Endodermal cell (in vitro differentiated cells): ENCODE measurements at regions not wholly inside any gene's neighbourhood (a gene's known extent, or its start where the extent isn't known, plus 50 kb on each side); places are given as distances from the start of the nearest gene placed in this dataset.

Experiments used
- DNase-seq: peaks from one replicate; pipeline ENCODE4 v3.0.0-alpha.2; 2017
- H3K27ac ChIP-seq: 2 replicates; pipeline ENCODE4 v1.5.1; 2013; ENCODE audit warnings: mild to moderate bottlenecking, low read depth, low read length, moderate library complexity
- H3K27me3 ChIP-seq: 2 replicates; pipeline ENCODE4 v1.6.1; 2013; ENCODE audit warnings: mild to moderate bottlenecking, low read length, moderate library complexity; ENCODE audit not compliant: insufficient read depth, control insufficient read depth, poor library complexity, severe bottlenecking
- H3K36me3 ChIP-seq: 2 replicates; pipeline ENCODE4 v1.7.0; 2013; ENCODE audit warnings: mild to moderate bottlenecking, low read length, moderate library complexity; ENCODE audit not compliant: control insufficient read depth, insufficient read depth
- H3K4me1 ChIP-seq: one replicate; pipeline ENCODE4 v1.7.0; 2013; ENCODE audit warnings: low read length; ENCODE audit not compliant: control insufficient read depth, insufficient read depth
- H3K4me3 ChIP-seq: 2 replicates; pipeline ENCODE4 v1.5.1; 2013; ENCODE audit warnings: mild to moderate bottlenecking, low read length, moderate library complexity
- H3K9ac ChIP-seq: 2 replicates; pipeline ENCODE4 v1.6.1; 2013; ENCODE audit warnings: mild to moderate bottlenecking, low read length, moderate library complexity; ENCODE audit not compliant: poor library complexity, severe bottlenecking; ENCODE audit errors: extremely low read depth
- H3K9me3 ChIP-seq: 2 replicates; pipeline ENCODE4 v1.6.1; 2013; ENCODE audit warnings: mild to moderate bottlenecking, low read length, moderate library complexity; ENCODE audit not compliant: control insufficient read depth
- H3K27ac Mint-ChIP-seq: 2 replicates; pipeline ENCODE4 v1.8.0; 2020; ENCODE audit warnings: mixed read lengths
- H3K27me3 Mint-ChIP-seq: 2 replicates; pipeline ENCODE4 v1.8.0; 2021; ENCODE audit warnings: mild to moderate bottlenecking, mixed read lengths; ENCODE audit not compliant: insufficient read depth
- H3K36me3 Mint-ChIP-seq: 2 replicates; pipeline ENCODE4 v1.8.0; 2020; ENCODE audit warnings: low read depth, mixed read lengths
- H3K4me1 Mint-ChIP-seq: 2 replicates; pipeline ENCODE4 v1.8.0; 2020; ENCODE audit warnings: mixed read lengths
- H3K4me3 Mint-ChIP-seq: 2 replicates; pipeline ENCODE4 v1.8.0; 2020; ENCODE audit warnings: mild to moderate bottlenecking, moderate library complexity, mixed read lengths
- H3K9me3 Mint-ChIP-seq: 2 replicates; pipeline ENCODE4 v1.8.0; 2020; ENCODE audit warnings: mild to moderate bottlenecking, mixed read lengths
- WGBS, 2 experiments: methylation state at CpG; one replicate each; pipeline versions ENCODE4 v1.1.5 to v1.1.7; 2013; ENCODE audit warnings: missing lambda C conversion rate in 2 of 2, mixed read lengths in 1 of 2; ENCODE audit not compliant: insufficient coverage in 1 of 2, insufficient read length in 1 of 2; 5-methylcytosine and 5-hydroxymethylcytosine counted together
- TF ChIP-seq, protein P1 (sequence below): fragments of 200-600 bp; sonication (generic); conservative IDR thresholded peaks from 2 replicates; pipeline ENCODE4 v1.5.0; 2021; ENCODE audit warnings: antibody characterized with exemption, mild to moderate bottlenecking

GRCh38 chr5:54608423-54609085 is 91.0 kb downstream of the SNX18 start:
- WGBS, 2 experiments: 93 to 100% methylated on average over 1 to 3 of the region's 3 CpGs
- Histone ChIP-seq H3K4me3 (no peak overlapping the region), H3K4me1 (peaks cover 6% of the 10 kb centered on the region), H3K9me3 (peaks cover 20% of the 10 kb centered on the region), H3K27ac (no peak overlapping the region), H3K9ac (no peak overlapping the region), H3K27me3 (no peaks in the 10 kb centered on the region), H3K36me3 (no peaks in the 10 kb centered on the region)
- no peak overlapping the region for H3K4me3 Mint-ChIP-seq
- H3K36me3 Mint-ChIP-seq: no peaks in the 10 kb centered on the region
- no peak overlapping the region for H3K27ac Mint-ChIP-seq
- peaks cover 23% of the 10 kb centered on the region for H3K4me1 Mint-ChIP-seq
- DNase-seq: no peak
- TF ChIP-seq, protein P1, sequence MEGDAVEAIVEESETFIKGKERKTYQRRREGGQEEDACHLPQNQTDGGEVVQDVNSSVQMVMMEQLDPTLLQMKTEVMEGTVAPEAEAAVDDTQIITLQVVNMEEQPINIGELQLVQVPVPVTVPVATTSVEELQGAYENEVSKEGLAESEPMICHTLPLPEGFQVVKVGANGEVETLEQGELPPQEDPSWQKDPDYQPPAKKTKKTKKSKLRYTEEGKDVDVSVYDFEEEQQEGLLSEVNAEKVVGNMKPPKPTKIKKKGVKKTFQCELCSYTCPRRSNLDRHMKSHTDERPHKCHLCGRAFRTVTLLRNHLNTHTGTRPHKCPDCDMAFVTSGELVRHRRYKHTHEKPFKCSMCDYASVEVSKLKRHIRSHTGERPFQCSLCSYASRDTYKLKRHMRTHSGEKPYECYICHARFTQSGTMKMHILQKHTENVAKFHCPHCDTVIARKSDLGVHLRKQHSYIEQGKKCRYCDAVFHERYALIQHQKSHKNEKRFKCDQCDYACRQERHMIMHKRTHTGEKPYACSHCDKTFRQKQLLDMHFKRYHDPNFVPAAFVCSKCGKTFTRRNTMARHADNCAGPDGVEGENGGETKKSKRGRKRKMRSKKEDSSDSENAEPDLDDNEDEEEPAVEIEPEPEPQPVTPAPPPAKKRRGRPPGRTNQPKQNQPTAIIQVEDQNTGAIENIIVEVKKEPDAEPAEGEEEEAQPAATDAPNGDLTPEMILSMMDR: no peak
- peaks cover 5% of the 10 kb centered on the region for H3K9me3 Mint-ChIP-seq
- no peaks in the 10 kb centered on the region for H3K27me3 Mint-ChIP-seq

DNA sequence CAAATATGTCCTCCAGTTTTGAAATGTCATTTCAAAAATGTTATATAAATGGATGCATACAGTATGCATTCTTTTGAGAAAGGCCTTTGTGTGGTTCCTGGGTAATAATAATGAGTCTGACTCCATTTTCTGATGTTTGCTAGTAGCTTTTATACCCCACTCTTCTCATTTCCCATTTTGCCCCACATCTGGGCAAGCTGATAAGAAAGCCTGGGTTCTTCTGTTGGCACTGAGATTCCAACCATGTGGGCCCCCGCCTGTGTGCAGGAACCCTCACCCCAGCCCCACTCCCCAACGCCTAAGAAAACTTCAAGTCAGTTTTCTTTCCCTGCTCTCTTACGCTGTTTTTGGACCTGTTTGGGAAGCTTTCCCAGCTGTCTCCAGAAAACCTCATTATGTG is 89.4 kb downstream of the SNX18 start:
- Histone ChIP-seq H3K27ac (no peak overlapping the region), H3K4me3 (no peak overlapping the region), H3K36me3 (no peaks in the 10 kb centered on the region), H3K9me3 (peaks cover 20% of the 10 kb centered on the region), H3K4me1 (peaks cover 6% of the 10 kb centered on the region), H3K27me3 (no peaks in the 10 kb centered on the region), H3K9ac (no peak overlapping the region)
- peaks cover 5% of the 10 kb centered on the region for H3K9me3 Mint-ChIP-seq
- no peak for DNase-seq
- peaks cover 14% of the 10 kb centered on the region for H3K4me1 Mint-ChIP-seq
- no peaks in the 10 kb centered on the region for H3K27me3 Mint-ChIP-seq
- no peak overlapping the region for H3K4me3 Mint-ChIP-seq
- no peak overlapping the region for H3K27ac Mint-ChIP-seq
- TF ChIP-seq, protein P1: no peak
- 89 to 96% methylated on average over 3 of the region's 3 CpGs for WGBS, 2 experiments
- no peaks in the 10 kb centered on the region for H3K36me3 Mint-ChIP-seq

DNA sequence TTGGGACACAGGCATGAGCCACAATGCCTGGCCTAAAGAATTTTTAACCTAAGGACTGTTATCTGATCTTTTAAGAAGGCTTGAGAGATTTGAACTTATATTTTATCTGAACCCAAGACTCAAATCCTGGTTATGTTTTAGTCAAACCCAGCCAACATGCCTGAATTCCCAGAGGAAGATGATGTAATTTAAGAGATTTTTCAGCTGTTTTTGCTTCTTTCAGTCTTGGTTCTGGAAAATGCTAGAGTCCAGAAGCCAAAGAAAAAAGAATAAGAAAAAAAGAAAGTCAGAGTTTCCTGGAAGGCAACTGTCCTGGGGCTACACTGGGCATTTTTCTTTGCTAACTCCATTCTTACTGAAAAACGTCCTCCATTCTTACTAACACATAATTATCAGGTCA is 85.8 kb downstream of the SNX18 start:
- Histone ChIP-seq H3K9me3 (peaks cover 7% of the 10 kb centered on the region), H3K4me1 (no peaks in the 10 kb centered on the region), H3K9ac (no peak overlapping the region), H3K36me3 (no peaks in the 10 kb centered on the region), H3K27ac (no peak overlapping the region), H3K4me3 (no peak overlapping the region), H3K27me3 (no peaks in the 10 kb centered on the region)
- H3K27me3 Mint-ChIP-seq: no peaks in the 10 kb centered on the region
- WGBS, 2 experiments: 69% methylated on average over 1 of the region's 1 CpG; no CpG with 5 or more reads in 1 of the 2 experiments
- no peak overlapping the region for H3K27ac Mint-ChIP-seq
- no peaks in the 10 kb centered on the region for H3K9me3 Mint-ChIP-seq
- no peaks in the 10 kb centered on the region for H3K4me1 Mint-ChIP-seq
- no peak overlapping the region for H3K4me3 Mint-ChIP-seq
- no peaks in the 10 kb centered on the region for H3K36me3 Mint-ChIP-seq
- TF ChIP-seq, protein P1: no peak
- DNase-seq: no peak
